ENCODE measurements at regions not wholly inside any gene's neighbourhood (a gene's known extent, or its start where the extent isn't known, plus 50 kb on each side); places are given as distances from the start of the nearest gene placed in this dataset.

- peak; percentile 17 for DNase-seq (ENCODE audit: low read depth, low spot score)
Observed at GRCh38 chr20:56924292-56925081, 295.4 kb downstream of the TFAP2C start.

DNA sequence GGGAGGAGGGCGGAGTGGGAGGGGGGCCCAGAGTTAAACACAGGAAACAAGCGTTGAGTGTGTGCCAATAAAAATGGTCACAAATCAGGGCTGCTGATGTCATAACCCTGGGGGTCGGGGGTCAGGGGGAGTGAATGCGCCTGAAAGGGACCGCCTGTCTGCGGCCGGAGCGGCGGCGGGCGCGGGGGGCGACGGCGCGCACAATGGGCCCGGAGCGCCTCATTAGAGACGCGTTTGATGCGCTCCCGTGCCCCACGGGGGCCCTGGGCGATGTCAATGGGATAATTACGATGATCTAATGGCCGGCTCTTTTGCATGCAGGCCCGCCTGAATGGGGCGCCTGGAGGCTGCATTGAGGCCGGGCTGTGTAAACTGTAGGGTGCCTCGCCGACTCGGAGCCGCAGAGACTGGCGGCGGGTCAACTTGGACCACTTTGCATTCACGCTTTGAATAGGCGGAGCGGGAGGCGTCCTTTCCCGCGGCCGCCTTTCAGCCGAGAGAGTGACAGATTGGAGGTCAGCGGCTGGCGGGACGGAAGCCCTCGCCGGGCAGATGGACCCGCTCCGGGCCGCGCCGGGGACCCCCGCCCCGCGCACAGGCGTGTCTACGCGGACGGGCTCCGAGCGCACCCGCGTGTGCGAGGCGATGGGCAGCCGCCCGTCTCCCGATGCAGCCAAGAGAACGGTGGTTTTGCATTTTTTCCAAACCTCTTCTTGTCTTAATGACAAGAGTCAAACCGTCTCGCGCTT lies 296.1 kb downstream of the TFAP2C start:
- DNase-seq (ENCODE audit: low read depth, low spot score), result peak; percentile 34

- peak; percentile 28 for DNase-seq (ENCODE audit: low read depth, low spot score)
Observed at GRCh38 chr20:56925831-56926170, 296.7 kb downstream of the TFAP2C start.

- DNase-seq (ENCODE audit: low read depth, low spot score), result no peak
Observed at GRCh38 chr20:56926501-56926900, 297.4 kb downstream of the TFAP2C start.

DNA sequence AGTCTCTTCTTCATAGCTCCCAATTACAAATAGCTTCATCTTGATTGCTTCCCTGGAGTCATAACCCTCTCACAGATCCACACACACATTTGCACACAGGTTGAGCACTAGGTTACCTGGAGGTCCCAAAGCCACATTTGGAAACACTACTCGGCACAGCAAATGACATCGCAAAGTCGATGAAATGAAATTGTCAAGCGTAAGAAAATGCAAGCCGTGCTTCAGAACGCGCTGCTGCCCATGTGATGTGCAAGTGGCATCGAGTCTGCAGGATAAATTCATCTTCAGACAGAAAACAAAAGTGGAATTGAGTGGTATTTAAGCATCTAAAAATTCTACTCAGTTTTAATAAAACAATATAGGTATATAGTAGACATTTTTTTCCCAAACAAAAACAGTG lies 298.0 kb downstream of the TFAP2C start:
- no peak for DNase-seq (ENCODE audit: low read depth, low spot score)

- no peak for DNase-seq (ENCODE audit: low read depth, low spot score)
Observed at GRCh38 chr20:56928007-56928406, 298.9 kb downstream of the TFAP2C start.

- DNase-seq (ENCODE audit: low read depth, low spot score), result no peak
Observed at GRCh38 chr20:56929606-56930005, 300.5 kb downstream of the TFAP2C start.

DNA sequence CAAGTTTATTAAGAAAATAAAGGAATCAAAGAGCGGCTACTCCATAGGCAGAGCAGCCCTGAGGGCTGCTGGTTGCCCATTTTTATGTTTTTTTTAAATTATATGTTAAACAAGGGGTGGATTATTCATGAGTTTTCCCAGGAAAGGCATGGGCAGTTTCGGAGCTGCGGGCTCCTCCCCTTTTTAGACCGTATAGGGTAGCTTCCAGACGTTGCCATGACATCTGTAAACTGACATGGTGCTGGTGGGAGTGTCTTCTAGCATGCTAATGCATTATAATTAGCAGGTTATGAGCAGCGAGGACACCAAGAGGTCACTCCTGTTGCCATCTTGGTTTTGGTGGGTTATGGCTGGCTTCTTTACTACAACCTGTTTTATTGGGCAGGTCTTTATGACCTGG lies 301.8 kb downstream of the TFAP2C start:
- no peak for DNase-seq (ENCODE audit: low read depth, low spot score)

- DNase-seq (ENCODE audit: low read depth, low spot score), result no peak
Observed at GRCh38 chr20:56932575-56933330, 303.6 kb downstream of the TFAP2C start.

DNA sequence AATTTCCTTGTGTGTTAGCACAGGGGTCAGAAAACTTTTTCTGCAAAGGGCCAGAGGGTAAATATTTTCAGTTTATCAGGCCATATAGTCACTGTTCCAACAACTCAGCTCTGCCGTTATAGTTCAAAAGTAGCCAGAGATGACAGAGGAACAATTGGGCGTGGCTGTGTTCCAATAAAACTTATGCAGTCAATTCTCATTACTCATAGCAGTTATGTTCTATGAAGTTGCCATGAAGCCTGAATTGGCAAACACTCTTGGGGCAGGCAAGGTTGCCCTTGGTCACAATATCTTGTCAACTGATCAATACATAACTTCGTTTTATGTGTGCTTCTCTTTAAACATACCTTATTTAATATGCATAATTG lies 304.2 kb downstream of the TFAP2C start:
- DNase-seq (ENCODE audit: low read depth, low spot score), result no peak

GRCh38 chr20:56934888-56935287 lies 305.8 kb downstream of the TFAP2C start:
- DNase-seq (ENCODE audit: low read depth, low spot score), result no peak

DNA sequence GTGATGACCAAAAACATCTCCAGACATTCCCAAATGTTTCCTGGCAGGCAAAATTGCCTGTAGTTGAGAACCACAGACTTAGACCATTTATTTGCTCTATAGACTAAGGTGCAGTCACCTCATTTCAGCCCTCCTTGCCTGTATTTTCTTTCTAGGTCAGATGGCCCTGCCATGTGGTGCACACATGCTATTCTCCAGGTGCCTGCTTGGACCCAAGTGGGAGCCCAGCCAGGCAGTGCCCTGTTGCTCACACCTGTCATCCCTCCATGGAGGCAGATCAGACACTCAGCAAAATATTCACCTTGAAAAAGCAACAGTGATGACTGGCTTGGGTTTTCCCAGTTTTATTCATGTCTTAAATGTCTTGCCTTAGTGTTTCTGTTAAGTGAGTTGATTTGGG lies 311.4 kb downstream of the TFAP2C start:
- no peak for DNase-seq (ENCODE audit: low read depth, low spot score)

GRCh38 chr20:56941101-56941686 lies 312.1 kb downstream of the TFAP2C start:
- DNase-seq (ENCODE audit: low read depth, low spot score), result no peak

DNA sequence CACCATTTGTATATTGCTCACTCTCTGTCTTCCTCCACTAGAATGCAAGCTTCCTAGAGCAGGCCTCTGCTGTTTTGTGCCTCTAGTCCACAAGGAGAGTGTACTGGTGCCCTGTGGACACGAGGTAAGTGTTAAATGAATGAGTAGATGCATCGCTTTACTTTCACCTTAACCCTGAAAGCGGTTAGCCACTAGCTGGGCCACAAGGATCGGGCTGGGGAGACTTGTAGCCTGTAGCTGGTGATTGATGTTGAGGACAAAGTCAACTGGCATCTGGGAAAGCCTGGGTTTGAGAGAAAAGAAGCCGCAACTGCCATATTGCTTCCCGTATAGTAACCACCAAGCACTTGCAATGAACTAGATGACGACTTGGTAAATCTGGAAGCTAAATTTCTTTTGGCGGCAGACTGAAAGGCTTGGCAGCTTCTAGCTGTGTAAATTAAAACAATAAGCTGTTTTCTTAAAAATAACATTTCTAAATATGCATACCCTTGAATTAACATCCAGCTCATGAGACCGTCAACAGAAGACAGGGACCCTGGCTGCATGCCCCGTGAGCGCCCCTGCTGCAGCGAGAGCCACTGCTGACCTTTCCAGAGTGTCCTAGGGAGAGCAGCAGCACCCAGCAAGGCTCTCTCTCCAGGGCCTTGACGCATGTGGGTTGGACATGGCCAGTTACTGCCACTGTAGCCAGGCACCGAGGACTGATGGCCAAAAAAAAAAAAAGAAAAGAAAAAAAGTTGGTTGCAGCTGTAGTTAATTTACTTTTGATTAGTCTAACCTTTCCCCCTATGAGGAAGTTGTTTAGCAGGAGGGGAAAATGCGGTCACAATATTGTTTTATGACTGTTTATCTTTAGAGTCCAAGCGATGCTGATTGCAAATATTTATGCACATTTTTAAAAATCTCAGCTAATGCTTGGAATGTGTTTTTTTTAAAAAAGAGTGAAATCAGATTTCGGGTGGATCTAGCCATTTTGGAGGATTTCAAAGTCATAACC lies 315.1 kb downstream of the TFAP2C start:
- no peak for DNase-seq (ENCODE audit: low read depth, low spot score)

- DNase-seq (ENCODE audit: low read depth, low spot score), result peak; percentile 20
Observed at GRCh38 chr20:56945057-56945456, 316.0 kb downstream of the TFAP2C start.

- DNase-seq (ENCODE audit: low read depth, low spot score), result no peak
Observed at GRCh38 chr20:56945901-56946300, 316.8 kb downstream of the TFAP2C start.

DNA sequence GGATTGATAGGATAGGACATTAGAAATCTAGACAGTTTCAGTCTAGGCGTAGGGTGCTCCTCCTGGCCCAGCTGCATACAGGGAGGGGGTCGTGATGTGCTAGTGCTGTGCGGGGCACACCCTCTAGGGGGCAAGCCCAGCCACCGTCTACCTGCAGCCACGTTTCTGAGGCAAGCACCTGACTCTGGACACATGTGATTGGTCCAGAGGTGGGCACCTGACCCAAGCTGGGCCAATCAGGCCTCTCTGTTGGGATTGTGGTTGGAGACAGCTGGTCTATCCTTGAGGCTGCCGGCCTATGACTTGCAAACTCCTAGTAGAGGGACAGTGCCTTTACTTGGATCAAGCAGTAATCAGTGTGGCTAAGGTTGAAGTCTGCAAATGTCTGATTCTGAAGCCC lies 317.1 kb downstream of the BMP7 start:
- DNase-seq (ENCODE audit: low read depth, low spot score), result no peak

DNA sequence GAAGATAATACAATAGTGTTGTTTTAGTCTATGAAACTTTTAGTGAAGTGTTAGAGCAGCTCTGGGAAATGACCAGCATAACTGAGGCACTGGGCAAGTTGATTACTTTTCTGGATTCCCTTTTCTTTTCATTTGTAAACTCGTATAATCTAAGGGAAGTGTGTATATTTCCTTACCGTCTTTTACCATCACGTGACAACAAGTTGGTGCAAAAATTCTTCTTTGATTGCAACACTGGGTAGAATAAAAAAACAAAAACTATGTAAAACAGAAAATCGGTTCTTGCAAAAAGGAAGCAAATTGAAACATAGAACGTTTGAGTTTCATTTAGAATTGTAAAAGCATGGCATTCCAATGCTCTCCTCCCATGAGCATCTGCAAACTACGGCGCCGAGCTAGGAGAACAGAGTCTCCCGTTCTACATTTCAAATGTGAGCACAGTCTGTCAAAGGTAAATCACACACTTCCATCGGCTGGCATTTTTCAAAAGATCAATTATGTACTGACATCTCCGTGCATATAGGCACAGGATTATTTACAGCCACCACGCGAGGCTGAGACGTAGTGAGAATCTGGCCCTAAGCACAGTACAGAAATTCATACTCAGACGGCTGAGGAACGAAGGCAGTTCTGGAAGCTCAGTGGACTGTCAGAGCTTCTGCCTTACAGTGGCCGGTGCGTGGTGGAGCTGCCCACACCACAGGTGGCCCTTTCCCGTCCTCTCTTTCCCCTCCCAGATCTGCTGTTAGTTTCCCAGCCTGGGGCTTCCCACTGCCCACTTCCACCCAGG lies 314.0 kb downstream of the BMP7 start:
- no peak for DNase-seq (ENCODE audit: low read depth, low spot score)

- no peak for DNase-seq (ENCODE audit: low read depth, low spot score)
Observed at GRCh38 chr20:56953048-56953586, 313.3 kb downstream of the BMP7 start.

DNA sequence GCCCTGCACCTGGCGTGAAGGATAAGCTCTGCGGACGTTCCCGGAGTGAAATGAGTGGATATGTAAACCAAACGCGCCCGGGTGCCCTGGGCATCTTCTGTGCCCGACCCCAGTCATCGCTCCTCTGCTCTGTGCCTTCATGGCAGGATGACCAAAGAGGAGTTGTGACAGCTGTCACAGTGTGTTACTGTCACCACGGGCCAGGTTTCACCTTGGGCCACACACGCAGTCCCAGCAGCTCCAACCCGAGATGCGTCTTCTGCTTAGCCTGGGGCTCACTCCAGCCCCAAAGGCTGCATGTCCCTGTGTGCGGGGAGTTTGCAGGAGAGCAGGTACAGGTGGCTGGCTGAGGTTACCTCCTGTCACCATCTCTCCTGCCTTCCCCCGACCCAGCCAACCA lies 311.6 kb downstream of the BMP7 start:
- DNase-seq (ENCODE audit: low read depth, low spot score), result no peak

Measured in astrocyte of the hippocampus (primary cell).